GM12891 (cell line): ENCODE measurements at regions not wholly inside any gene's neighbourhood (a gene's known extent, or its start where the extent isn't known, plus 50 kb on each side); places are given as distances from the start of the nearest gene placed in this dataset.

ENCODE experiments used
- DNase-seq: peaks from one replicate; pipeline ENCODE4 v3.0.0; 2011; ENCODE audit warnings: low spot score; ENCODE audit not compliant: insufficient read length
- FAIRE-seq: peaks from 2 replicates; lab custom pipeline; 2011; peaks lifted over from hg19 to GRCh38; lab: Jason Lieb, UNC
- PAX5 ChIP-seq: IDR thresholded peaks from 2 replicates; pipeline ENCODE4 v1.6.1; 2011; ENCODE audit warnings: low read length, moderate library complexity, mild to moderate bottlenecking; ENCODE audit not compliant: insufficient read depth, severe bottlenecking
- POLR2A ChIP-seq: IDR thresholded peaks from 2 replicates; pipeline ENCODE4 v1.6.1; 2011; ENCODE audit warnings: low read depth, low read length, control low read depth
- POLR2AphosphoS5 ChIP-seq: IDR thresholded peaks from 2 replicates; pipeline ENCODE4 v1.6.1; 2011; ENCODE audit warnings: low read depth, low read length, control low read depth
- POU2F2 ChIP-seq: IDR thresholded peaks from 2 replicates; pipeline ENCODE4 v1.6.1; 2011; ENCODE audit warnings: low read depth, mild to moderate bottlenecking, control low read depth, low read length, moderate library complexity
- SPI1 ChIP-seq: IDR thresholded peaks from 2 replicates; pipeline ENCODE4 v1.6.1; 2011; ENCODE audit warnings: low read depth, low read length, control low read depth
- TAF1 ChIP-seq: IDR thresholded peaks from 2 replicates; pipeline ENCODE4 v1.6.1; 2011; ENCODE audit warnings: low read depth, low read length, control low read depth

DNA sequence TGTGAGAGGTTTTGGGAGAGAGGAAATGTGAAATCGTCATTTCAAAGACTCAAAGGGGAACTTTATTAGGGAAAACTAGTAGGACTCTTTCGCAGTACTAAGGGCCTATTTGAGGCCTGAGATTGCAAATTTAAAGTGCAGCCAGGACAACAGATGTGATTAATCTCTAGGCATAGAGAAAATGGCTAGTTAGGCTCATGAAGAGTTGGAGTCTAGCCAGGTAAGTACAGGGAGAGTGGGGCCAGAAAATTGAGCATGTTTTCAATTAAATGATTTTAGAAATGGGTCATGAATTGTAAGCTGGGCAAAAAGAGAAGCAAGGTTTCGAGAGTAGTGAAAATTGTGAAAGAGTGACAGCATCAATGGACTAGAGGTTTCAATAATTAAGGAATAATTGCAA, 91.9 kb upstream of the LMNTD1 start:
- FAIRE-seq (no peak), DNase-seq (no peak)
- TF ChIP-seq POLR2AphosphoS5 (no peak), TAF1 (no peak), PAX5 (no peak), POLR2A (no peak), SPI1 (no peak), POU2F2 (no peak)

GRCh38 chr12:25645427-25645826, 92.3 kb upstream of the LMNTD1 start:
- TF ChIP-seq SPI1 (no peak), POLR2A (no peak), POU2F2 (no peak), PAX5 (no peak), POLR2AphosphoS5 (no peak), TAF1 (no peak)
- no peak for DNase-seq
- FAIRE-seq = no peak

- no peak for FAIRE-seq
- no peak for DNase-seq
- TF ChIP-seq POLR2AphosphoS5 = no peak
- TF ChIP-seq POU2F2 = no peak
- no peak for TF ChIP-seq SPI1
- no peak for TF ChIP-seq PAX5
- TF ChIP-seq TAF1 = no peak
- no peak for TF ChIP-seq POLR2A
Observed at GRCh38 chr12:25651931-25652330, 98.8 kb upstream of the LMNTD1 start.

- no peak for TF ChIP-seq SPI1
- no peak for TF ChIP-seq PAX5
- TF ChIP-seq POLR2AphosphoS5 = no peak
- TF ChIP-seq TAF1 = no peak
- no peak for TF ChIP-seq POU2F2
- no peak for TF ChIP-seq POLR2A
- FAIRE-seq (no peak), DNase-seq (no peak)
Observed at GRCh38 chr12:25652371-25652770, 99.3 kb upstream of the LMNTD1 start.

DNA sequence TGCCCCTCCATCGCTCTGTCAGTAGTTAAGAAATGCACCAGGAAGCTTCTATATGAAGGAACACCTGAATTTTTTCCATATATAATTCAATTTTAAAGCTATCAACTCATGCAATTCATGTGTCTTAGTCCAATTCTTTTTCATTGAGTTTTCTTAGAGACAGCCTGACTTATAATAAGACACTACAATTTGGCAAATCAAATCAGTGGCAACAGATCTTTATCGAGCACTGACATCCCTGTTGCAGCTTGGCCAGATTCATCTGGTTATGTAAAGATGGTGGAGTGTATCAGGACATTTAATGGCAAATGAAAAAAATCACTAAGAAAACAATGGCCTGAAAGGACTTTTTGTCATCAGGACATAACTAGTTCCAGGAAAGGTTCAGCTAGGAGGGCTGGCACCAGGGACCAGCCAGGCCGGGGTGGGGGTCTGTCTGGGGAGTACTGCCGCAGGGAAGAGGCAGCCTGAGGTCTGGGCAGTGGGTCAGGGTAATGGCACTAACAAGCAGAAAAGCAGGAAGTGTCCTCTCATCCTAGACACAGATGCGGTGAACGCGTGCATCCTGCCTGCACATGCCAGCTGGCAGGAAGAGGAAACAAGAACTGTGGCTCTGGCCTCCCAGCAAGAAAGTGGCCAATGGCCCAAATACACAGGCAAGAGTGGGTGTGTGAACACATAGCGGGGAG, 100.5 kb upstream of the LMNTD1 start:
- DNase-seq (no peak), FAIRE-seq (no peak)
- no peak for TF ChIP-seq PAX5
- no peak for TF ChIP-seq SPI1
- no peak for TF ChIP-seq POLR2A
- no peak for TF ChIP-seq TAF1
- TF ChIP-seq POU2F2 = no peak
- no peak for TF ChIP-seq POLR2AphosphoS5

DNA sequence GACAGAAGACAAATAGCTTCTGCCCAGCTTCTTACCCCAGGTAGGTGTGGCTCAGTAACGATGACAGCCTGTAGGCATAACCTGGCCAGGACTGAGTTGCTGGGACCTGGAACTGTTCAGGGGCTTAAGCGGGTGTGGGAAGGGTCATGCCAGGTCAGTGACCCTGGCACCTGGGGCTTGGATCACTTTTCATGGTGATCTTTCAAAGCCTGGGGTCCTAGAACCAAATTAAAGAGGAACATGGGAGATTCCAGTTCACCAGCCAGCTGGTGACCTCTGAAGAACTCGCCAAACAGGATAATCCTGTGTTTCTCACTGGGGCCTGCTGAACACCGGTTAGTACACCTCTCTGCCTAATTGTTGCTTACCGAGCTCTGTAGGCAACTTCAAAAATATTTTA, 102.6 kb upstream of the LMNTD1 start:
- TF ChIP-seq POU2F2 (no peak), POLR2A (no peak), SPI1 (no peak), TAF1 (no peak), PAX5 (no peak), POLR2AphosphoS5 (no peak)
- no peak for DNase-seq
- FAIRE-seq = no peak

DNA sequence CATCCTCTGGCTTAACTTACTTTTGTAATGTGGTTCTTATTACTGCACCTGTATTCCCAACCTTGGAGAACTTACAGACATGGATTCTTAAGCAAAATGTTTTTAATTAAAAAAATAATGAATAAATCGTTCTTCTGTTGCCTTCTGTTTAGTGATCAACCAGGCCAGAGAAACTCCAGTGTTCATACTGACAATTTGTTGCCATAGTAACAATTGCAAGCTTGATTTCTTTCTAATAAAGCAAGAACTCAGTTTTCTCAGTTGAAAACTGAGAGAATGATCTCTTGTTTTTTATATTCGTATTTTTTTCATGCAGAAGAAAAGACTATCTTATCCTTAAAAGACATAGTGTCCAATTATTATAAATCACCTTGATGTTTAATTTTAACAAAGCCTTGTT, 106.5 kb upstream of the LMNTD1 start:
- no peak for FAIRE-seq
- TF ChIP-seq POLR2AphosphoS5 (no peak), TAF1 (no peak), POLR2A (no peak), POU2F2 (no peak), PAX5 (no peak), SPI1 (no peak)
- no peak for DNase-seq

DNA sequence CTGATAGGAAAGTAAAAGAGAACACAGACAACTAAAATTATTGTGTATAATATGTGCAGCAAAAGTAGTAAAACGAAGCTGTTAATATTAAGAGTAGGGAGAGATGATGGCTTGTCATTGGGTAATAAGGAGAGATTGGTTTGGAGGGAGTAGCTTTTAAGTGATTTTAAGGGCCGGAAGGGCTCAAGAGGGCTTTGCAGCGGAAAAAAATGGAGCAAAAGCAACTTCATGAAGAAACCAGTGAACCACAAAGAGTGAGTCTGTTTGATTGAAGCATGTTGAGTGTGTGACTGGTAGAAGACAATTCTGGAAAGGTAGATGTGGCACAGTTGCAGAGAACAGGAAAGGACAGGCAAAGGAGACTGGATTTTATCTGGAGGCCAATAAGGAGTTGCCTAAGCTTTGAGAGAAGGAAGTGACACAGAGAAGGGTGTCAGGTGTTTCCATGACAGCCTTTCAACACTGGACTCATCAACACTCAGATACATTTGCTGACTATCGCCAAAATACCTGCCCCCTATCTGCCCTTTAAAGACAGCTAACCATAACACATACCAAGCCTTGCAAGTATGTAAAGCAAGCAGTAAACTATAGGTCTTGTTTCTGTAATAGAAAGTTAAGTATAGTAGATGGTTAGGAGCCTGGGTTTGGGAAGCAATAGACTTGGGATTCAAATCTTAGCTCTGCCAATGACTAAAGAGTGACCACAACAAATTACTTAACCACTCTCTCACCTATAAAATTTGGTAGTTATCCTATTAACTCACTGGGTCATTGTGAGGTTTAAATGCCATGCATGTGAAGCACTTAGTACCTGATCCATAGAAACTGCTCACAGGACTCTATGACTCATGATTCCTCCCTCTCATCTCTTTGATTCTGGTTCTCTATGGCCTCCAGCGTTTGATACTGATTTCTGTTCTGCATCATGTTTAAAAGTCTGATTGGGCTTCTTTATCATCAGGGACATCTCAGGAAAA, 117.3 kb upstream of the LMNTD1 start:
- DNase-seq = no peak
- no peak for FAIRE-seq
- no peak for TF ChIP-seq POU2F2
- TF ChIP-seq TAF1 = no peak
- no peak for TF ChIP-seq PAX5
- TF ChIP-seq POLR2AphosphoS5 = no peak
- no peak for TF ChIP-seq SPI1
- TF ChIP-seq POLR2A = no peak

- no peak for TF ChIP-seq TAF1
- FAIRE-seq = no peak
Observed at GRCh38 chr12:25675808-25676207, 122.7 kb upstream of the LMNTD1 start.

More at GRCh38 chr12:25675808-25676207, 122.7 kb upstream of the LMNTD1 start:
- no peak for DNase-seq
